Activated T-helper 2 cell treated with anti-CD3 and anti-CD28 coated beads, Interferon-gamma antibody, Interleukin-2, Interleukin-4, amounts not matched to agents 10 μg/mL and 5 μg/mL and 100 μg/mL, durations not matched to agents 14 hours and 24 hours and 36 hours (primary cell): ENCODE measurements at regions not wholly inside any gene's neighbourhood (a gene's known extent, or its start where the extent isn't known, plus 50 kb on each side); places are given as distances from the start of the nearest gene placed in this dataset.

Experiments
- DNase-seq: peaks from one replicate; pipeline ENCODE4 v3.0.0; 2021; ENCODE audit warnings: low spot score
- H3K27ac Mint-ChIP-seq: one replicate; pipeline ENCODE4 v1.8.0; 2021; ENCODE audit warnings: mixed read lengths
- H3K27me3 Mint-ChIP-seq: one replicate; pipeline ENCODE4 v1.8.0; 2021; ENCODE audit warnings: low read depth, mixed read lengths
- H3K36me3 Mint-ChIP-seq: one replicate; pipeline ENCODE4 v1.8.0; 2021; ENCODE audit warnings: low read depth, mixed read lengths
- H3K4me1 Mint-ChIP-seq: one replicate; pipeline ENCODE4 v1.8.0; 2021; ENCODE audit warnings: low read depth, mixed read lengths
- H3K4me3 Mint-ChIP-seq: one replicate; pipeline ENCODE4 v1.8.0; 2021; ENCODE audit warnings: low read depth, mild to moderate bottlenecking, moderate library complexity, mixed read lengths
- H3K9me3 Mint-ChIP-seq: one replicate; pipeline ENCODE4 v1.8.0; 2021; ENCODE audit warnings: mixed read lengths
- intact Hi-C: fragments of 100-400 bp; cut with micrococcal nuclease; formaldehyde crosslinking; loops from one replicate; pipeline ENCODE4 v1.15.1; 2023

DNA sequence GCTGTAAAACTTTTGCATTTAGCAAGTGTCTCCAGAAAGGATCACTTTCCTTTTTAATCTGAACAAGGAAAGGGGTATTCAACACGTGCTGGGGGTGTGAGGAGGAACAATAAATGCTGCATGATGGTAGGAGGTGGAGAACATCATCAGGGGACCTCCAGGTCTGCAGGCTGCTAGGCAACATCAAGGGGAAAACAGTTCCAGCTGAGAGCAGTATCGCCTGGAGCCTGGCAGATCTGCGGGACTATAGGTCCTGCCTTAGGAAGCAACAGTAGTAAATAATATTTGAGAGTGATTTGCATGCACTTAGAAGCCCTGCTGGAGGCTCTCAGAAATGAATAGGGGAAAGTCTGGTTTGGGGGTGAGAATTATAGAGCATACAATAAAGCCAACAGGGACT is 175.6 kb downstream of the SUCLG1 start:
- Mint-ChIP-seq H3K4me3 (no peak overlapping the region), H3K4me1 (peaks cover 1% of the 10 kb centered on the region), H3K27ac (no peak overlapping the region), H3K27me3 (peaks cover 18% of the 10 kb centered on the region), H3K36me3 (no peaks in the 10 kb centered on the region), H3K9me3 (no peaks in the 10 kb centered on the region)
- intact Hi-C loops, result no loop called here
- DNase-seq, result no peak

DNA sequence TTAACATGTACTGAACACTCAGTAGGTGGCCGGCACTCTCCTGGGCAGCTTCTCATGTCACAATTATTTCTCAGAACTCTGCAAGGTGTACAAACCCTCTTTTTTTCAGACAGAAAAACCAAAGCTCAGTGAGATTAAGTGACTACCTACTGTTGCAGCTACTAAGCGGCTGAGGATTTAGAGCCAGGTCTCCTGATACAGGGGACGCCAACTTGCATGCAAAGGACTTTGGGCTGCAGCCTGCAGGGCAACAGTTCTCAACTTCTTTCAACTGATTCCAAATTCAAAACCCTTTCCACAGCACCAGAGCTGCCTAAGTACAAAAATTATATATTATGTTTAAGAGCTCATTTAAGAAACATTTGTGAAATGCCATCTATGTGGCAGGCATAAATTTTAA is 177.6 kb downstream of the SUCLG1 start:
- Mint-ChIP-seq H3K27ac (no peak overlapping the region), H3K9me3 (no peaks in the 10 kb centered on the region), H3K4me3 (no peak overlapping the region), H3K4me1 (peaks cover 13% of the 10 kb centered on the region), H3K36me3 (no peaks in the 10 kb centered on the region), H3K27me3 (peaks cover 18% of the 10 kb centered on the region)
- intact Hi-C loops, result no loop called here
- DNase-seq, result no peak

DNA sequence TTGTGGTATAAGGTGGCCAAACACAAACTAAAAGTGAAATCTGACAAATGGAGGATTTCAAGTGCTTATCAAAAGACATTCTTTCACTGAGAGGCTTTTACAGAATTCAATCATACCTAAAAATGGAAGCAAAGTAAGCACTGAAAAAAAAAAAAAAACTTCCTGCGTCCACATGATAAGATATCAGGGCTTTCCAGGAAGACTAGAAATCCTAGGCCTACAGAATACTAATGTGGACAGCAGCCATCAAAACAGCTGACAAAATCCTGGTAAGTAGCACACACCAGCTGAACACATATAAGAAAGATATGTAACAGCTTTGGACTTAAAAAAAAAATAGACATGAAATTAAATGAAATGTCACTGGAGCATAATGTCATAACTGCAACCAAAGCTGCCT is 178.2 kb downstream of the SUCLG1 start:
- intact Hi-C loops, result no loop called here
- H3K4me3 Mint-ChIP-seq, result no peak overlapping the region
- H3K36me3 Mint-ChIP-seq, result no peaks in the 10 kb centered on the region
- no peaks in the 10 kb centered on the region for H3K9me3 Mint-ChIP-seq
- H3K27me3 Mint-ChIP-seq, result peaks cover 16% of the 10 kb centered on the region
- H3K27ac Mint-ChIP-seq, result no peak overlapping the region
- peaks cover 15% of the 10 kb centered on the region for H3K4me1 Mint-ChIP-seq
- DNase-seq, result no peak

DNA sequence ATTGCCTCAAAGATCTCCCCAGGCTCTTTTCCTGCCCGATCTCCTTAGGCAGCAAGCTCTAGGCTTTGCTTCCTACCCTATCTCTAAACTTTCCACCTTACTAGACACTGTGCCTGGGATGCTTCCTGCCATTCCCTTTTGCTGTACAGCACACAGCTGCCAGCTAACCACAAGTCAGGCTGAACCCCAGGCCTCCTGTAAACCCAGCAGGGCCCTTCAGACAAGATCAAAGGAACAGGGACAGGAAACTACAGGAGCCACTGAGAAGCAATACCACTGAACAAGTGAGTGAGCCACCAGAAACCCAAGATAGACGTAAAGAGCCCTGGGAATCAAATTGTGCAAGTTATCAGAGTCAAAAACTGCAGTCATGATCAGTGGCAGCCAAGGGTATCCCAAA is 180.7 kb downstream of the SUCLG1 start:
- Mint-ChIP-seq H3K9me3 (no peaks in the 10 kb centered on the region), H3K4me3 (no peak overlapping the region), H3K27me3 (peaks cover 25% of the 10 kb centered on the region), H3K27ac (no peak overlapping the region), H3K36me3 (no peaks in the 10 kb centered on the region), H3K4me1 (peaks cover 15% of the 10 kb centered on the region)
- DNase-seq, result no peak
- intact Hi-C loops, result no loop called here

DNA sequence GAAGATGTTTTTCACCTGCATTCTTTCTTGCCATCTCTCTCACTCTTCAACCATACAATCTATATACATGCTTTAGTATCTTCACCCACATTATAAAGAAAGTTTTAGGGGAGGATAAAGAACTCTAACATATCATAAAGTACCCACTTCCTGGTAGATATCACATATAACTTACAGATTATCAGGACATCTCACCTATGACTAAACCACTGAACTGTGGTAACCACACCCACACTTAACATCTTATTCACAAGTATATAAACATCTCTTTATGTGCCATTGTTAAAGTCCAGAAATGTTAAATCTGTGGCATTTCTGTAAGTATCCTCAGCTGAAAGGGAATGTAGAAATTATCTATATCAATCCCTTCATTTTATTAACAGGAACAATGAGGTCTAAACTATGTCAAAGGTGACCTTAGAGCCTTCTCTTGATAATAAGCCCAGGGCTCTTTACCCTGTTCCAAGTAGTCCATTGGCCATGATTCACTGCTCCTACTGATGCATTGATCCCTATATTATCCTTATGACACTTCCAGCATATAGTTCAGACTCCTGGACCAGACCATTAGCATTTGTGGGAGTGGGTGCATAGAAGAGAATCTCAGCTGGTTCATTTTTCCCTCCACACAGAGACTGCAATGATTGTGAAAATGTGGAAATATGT is 182.4 kb downstream of the SUCLG1 start:
- H3K4me1 Mint-ChIP-seq, result peaks cover 15% of the 10 kb centered on the region
- H3K9me3 Mint-ChIP-seq, result no peaks in the 10 kb centered on the region
- no peaks in the 10 kb centered on the region for H3K36me3 Mint-ChIP-seq
- H3K4me3 Mint-ChIP-seq, result no peak overlapping the region
- intact Hi-C loops, result no loop called here
- no peak overlapping the region for H3K27ac Mint-ChIP-seq
- H3K27me3 Mint-ChIP-seq, result peaks cover 33% of the 10 kb centered on the region
- DNase-seq, result no peak

DNA sequence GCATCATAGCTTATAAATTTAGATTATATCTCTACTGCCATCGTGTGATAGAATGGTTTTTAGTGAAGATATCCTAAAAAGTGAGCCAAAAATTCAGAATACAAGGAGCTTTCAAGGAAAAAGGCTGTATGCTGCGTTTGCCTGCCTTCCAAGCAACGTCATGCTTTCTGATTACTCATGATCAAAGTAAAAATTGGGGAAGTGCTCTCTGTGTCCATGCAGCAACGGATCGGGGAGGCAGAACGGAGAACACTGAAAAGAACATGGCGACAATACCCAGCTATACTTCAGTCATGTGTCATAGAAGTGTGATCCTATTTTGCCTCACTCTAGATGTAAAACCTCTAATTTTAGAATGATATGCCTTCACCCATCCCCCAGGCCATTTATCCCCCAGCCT is 185.7 kb downstream of the SUCLG1 start:
- Mint-ChIP-seq H3K4me3 (no peak overlapping the region), H3K27me3 (peaks cover 32% of the 10 kb centered on the region), H3K27ac (no peak overlapping the region), H3K4me1 (peaks cover 13% of the 10 kb centered on the region), H3K9me3 (no peaks in the 10 kb centered on the region), H3K36me3 (no peaks in the 10 kb centered on the region)
- intact Hi-C loops, result no loop called here
- DNase-seq, result no peak

DNA sequence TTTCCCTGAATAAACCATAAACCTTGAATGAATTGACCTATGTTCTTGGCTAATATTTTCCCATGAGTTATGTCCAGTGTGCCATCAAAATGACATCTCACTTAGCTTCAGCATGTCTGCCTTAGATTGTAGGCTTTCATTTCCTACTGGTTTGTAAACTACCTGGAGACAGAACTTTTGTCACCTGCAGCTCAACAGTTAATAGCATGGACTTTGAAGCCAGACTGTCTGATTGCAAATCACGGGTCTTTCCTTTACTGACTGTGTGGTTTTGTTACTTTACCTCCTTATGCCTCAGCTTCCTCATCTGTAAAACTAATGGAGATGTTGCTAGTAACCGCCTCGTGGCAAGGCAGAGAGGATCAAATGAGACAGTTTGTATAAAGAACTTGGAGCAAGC is 187.1 kb downstream of the SUCLG1 start:
- intact Hi-C loops, result no loop called here
- H3K9me3 Mint-ChIP-seq, result no peaks in the 10 kb centered on the region
- no peak for DNase-seq
- peaks cover 6% of the 10 kb centered on the region for H3K4me1 Mint-ChIP-seq
- H3K4me3 Mint-ChIP-seq, result no peak overlapping the region
- no peak overlapping the region for H3K27ac Mint-ChIP-seq
- H3K36me3 Mint-ChIP-seq, result no peaks in the 10 kb centered on the region
- H3K27me3 Mint-ChIP-seq, result peaks cover 30% of the 10 kb centered on the region

DNA sequence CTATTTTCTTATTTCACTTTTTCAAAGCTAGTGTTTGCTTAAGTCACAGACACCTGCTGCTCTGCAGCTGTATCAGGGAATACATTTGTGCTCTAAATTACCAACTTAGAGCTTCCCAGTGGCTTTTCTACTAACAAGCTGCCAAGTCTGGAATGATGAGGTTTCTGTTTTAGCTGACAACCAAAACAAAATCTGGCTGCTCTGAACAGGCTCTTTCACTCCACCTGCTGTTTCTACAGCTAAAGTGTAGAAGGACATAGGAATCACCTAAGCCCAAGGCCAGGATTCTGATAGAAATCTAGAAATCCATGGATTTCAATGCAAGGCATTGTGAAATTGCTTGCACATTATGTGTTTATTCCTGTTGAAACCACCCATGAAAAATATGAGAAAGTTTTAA is 201.2 kb downstream of the SUCLG1 start:
- no peaks in the 10 kb centered on the region for H3K9me3 Mint-ChIP-seq
- no peaks in the 10 kb centered on the region for H3K4me1 Mint-ChIP-seq
- H3K4me3 Mint-ChIP-seq, result no peak overlapping the region
- intact Hi-C loops, result no loop called here
- H3K27ac Mint-ChIP-seq, result no peak overlapping the region
- DNase-seq, result no peak
- no peaks in the 10 kb centered on the region for H3K36me3 Mint-ChIP-seq
- peaks cover 3% of the 10 kb centered on the region for H3K27me3 Mint-ChIP-seq

DNA sequence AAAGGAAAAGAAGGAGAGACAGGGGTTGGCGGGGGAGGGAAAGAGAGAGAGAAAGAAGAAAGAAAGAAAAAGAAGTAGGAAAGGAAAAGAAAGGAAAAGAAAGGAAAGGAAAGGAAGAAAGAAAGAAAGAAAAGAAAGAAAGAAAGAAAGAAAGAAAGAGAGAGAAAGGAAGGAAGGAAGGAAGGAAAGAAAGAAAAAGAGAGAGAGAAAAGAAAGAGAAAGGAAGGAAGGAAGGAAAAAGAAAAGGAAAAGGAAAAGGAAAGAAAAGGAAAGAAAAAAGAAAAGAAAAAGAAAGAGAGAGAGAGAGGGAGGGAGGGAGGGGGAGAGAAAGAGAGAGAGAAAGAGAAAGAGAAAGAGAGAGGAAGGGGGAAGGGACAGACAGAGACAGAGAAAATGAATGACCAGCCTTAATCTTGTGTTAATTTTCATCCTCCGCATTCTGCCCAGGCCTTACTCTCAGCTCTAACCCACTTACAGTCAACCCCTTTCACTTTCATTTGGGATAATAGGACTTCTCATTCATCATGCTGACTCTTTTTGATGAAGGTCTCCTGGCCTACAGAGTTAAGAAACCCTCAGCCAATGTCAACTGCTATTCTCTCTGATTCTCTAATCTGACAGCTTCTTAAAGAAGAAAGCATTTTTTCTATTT is 207.3 kb downstream of the SUCLG1 start:
- intact Hi-C loops, result no loop called here
- H3K4me1 Mint-ChIP-seq, result no peaks in the 10 kb centered on the region
- no peaks in the 10 kb centered on the region for H3K27me3 Mint-ChIP-seq
- no peaks in the 10 kb centered on the region for H3K36me3 Mint-ChIP-seq
- H3K9me3 Mint-ChIP-seq, result no peaks in the 10 kb centered on the region
- no peak overlapping the region for H3K27ac Mint-ChIP-seq
- no peak for DNase-seq
- H3K4me3 Mint-ChIP-seq, result no peak overlapping the region

DNA sequence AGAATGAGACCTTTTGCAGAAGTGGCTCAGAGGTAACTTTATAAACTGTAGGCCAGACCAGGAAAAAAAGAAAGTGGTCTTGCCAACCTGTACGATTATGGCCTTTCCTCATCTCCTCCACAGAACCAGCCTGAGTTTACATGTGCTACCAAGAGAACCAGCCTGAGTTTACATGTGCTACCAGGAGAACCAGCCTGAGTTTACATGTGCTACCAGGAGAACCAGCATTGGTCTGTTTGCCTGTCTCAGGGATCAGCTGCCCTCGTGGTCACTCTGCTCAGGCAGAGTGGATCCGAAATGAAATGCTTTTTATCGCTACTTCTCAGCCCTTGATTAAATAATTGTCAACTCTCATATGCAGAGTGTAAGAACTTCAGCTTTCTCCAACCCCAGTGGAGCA is 209.9 kb downstream of the SUCLG1 start:
- Mint-ChIP-seq H3K27me3 (no peaks in the 10 kb centered on the region), H3K9me3 (no peaks in the 10 kb centered on the region), H3K4me1 (no peaks in the 10 kb centered on the region), H3K27ac (no peak overlapping the region), H3K4me3 (no peak overlapping the region), H3K36me3 (no peaks in the 10 kb centered on the region)
- DNase-seq, result no peak
- intact Hi-C loops, result no loop called here

DNA sequence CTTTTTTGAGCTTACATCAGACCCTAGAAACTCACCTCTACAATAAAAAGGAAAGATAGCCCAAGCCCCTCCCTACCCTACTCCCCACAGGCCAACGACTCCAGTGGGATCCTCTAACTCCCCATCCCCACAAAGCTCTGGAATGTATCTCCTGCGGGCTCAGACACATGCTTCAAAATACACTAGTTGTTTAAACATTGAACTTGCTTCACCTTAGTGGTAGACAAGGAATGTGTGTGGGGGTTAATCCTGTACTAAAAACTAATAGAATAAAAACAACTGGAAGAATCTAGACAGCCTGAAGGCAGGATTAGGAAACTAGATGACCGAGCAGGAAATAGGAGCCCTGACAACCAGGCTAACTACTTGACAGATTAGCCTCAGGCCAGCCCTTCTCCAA is 211.5 kb downstream of the SUCLG1 start:
- no peak overlapping the region for H3K4me3 Mint-ChIP-seq
- DNase-seq, result no peak
- intact Hi-C loops, result no loop called here
- no peaks in the 10 kb centered on the region for H3K4me1 Mint-ChIP-seq
- no peaks in the 10 kb centered on the region for H3K9me3 Mint-ChIP-seq
- peaks cover 2% of the 10 kb centered on the region for H3K27me3 Mint-ChIP-seq
- no peak overlapping the region for H3K27ac Mint-ChIP-seq
- no peaks in the 10 kb centered on the region for H3K36me3 Mint-ChIP-seq

DNA sequence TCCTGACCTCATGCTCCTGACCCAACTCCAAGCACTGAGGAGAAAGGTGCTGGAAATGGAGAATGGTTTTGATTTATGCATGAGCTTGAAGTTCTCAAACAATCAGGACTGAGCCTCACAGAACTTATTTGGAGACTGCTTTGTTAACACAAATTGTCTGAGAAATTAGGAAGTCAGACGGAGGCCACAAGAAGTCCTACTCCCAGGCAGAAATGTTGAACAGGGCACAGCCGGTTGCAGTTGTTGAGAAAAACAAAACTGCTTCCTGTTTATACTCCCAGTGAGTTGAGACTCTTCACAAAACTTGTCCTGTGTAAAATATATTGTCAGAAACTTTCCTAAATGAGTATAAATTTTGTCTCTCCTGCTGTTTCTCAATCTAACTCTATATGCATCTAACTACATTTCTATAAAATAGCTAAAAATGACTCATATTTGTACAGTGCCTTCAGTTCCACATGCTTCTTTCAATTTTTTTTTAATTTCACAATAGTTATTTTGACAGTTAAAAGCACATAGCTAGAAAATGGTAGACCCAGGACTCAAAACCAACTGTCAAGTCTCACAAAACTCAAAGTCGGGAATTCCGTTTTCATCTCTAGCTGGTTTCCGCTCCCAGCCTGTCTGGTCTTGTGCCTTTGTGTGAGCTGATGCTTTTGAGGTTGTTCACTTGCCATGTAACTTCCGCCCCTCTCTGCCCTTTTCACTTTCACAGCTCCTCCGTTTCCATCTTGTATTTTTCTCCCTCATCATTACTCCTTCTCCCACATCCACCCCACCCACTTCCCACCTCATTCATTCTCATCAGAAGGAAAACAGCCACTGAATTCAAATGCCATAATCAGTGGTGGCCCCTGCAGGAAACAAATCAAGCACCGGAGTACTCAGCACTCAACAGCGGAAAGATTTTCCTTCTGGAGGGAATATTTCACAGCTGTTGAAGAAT is 215.0 kb downstream of the SUCLG1 start:
- intact Hi-C loops, result no loop called here
- no peak for DNase-seq
- H3K4me1 Mint-ChIP-seq, result no peaks in the 10 kb centered on the region

DNA sequence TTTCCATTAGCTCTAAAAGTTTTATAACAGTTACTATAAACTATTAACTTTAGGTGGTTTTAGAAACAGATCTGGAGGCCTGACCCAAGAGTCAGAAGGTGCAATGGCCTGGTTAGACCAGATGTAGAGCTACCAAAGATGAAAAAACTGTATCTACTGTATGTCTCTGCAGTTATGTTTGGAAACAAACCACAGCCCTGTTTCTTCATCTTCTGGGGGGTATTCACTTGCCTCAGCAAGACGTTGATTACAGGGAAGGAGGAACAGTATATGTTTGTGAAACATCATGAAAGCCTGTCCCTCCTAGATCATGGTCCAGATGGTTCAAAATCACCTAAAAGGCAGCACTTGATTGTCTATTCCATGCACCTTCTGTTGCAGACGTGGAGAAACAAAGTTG is 220.2 kb downstream of the SUCLG1 start:
- Mint-ChIP-seq H3K36me3 (no peaks in the 10 kb centered on the region), H3K27me3 (peaks cover 2% of the 10 kb centered on the region), H3K4me1 (no peaks in the 10 kb centered on the region), H3K4me3 (no peak overlapping the region), H3K27ac (no peak overlapping the region), H3K9me3 (no peaks in the 10 kb centered on the region)
- intact Hi-C loops, result no loop called here
- DNase-seq, result no peak

More for the DNA sequence above, 215.0 kb downstream of the SUCLG1 start:
- Mint-ChIP-seq H3K27me3 (peaks cover 2% of the 10 kb centered on the region), H3K9me3 (no peaks in the 10 kb centered on the region), H3K27ac (no peak overlapping the region), H3K4me3 (no peak overlapping the region), H3K36me3 (no peaks in the 10 kb centered on the region)
